Skeletal muscle cell (primary cell): ENCODE measurements at regions not wholly inside any gene's neighbourhood (a gene's known extent, or its start where the extent isn't known, plus 50 kb on each side); places are given as distances from the start of the nearest gene placed in this dataset.

ENCODE experiments used
- DNase-seq: peaks from one replicate; pipeline ENCODE4 v3.0.0-alpha.2; 2010; ENCODE audit warnings: low read depth
- H3K4me3 ChIP-seq: 2 replicates; pipeline ENCODE4 v1.5.1; 2011; ENCODE audit warnings: low read depth, mild to moderate bottlenecking, control low read depth, low read length, moderate library complexity

DNA sequence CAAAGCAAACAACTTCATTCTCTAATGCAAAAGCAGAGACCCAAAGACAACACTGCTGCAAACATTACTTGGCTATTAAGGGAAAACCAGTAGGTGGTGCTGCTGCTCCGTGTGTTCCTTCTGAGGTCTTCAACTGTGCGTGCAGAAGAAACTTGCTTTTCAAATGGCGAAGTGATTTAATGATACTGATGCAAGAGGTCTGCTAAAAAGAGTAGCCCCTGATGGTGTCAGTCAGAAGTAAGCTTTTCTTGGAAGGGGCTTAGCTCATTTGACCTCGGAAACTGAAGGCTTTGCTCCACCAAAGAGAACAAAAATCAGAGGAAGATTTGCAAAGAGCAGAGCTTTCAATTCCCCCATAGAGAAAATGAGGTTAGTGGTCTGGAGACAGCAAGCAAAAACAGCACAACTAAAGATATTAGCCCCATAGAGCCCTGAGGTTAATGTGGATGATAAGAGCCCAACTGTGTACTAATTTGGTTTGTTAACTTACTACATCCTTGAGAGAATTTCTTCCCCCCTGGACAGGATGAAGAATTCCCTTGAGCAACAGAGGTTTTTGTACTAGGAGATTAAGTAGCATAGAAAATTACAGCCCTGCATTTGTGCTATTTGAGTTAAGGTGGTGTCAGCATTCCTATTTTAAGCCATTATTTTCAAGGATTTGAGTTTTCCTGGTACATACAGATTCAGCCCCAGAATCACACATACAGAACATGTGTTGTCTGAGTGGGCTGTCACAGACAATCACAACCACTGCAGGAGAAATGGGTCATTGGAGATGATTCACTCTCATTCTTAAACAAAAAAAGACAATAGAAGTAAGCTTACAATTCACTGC, 153.2 kb upstream of the C9orf72 start:
- peak; percentile 28 for DNase-seq
- no peak overlapping the region for H3K4me3 ChIP-seq

DNA sequence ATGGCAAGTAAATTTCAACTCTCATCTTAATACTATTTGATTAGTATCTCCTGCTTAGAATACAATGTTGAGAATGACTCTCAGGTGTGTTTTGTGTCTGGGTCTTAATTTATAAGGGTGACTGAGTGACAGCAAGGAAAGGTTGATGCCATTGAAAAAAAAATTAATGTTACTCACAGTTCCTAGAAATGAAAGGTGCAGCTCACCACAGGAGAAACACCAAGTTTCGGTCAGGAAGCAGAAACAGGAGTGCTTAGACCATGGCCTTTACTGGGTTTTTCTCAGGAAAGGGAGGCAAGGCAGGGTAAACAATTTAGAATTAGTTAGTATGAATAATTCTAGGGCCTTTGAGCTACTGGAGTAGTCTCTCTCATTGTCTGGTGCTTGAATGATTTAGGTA, 159.2 kb upstream of the C9orf72 start:
- no peak for DNase-seq
- H3K4me3 ChIP-seq = no peak overlapping the region

DNA sequence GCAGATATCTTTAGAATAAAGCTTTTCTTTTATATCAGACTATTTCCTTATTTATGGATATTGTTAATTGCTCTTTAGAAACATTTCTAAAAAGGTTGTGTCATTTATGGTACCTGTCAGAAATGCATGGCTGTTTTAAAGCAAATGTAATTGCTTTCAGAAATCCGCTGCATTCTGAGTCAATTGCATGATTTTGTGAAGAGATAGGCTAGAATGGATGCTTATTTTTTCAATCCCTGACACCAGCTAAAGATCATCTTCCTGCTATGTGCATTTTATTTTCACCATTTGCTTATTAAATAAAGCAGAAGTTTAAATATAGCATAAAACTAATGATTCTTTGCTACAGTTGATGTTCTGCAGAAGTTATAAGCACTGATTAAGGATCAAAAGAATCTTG, 170.2 kb upstream of the C9orf72 start:
- DNase-seq = no peak
- no peak overlapping the region for H3K4me3 ChIP-seq

GRCh38 chr9:27747450-27747849, 174.2 kb upstream of the C9orf72 start:
- H3K4me3 ChIP-seq = no peak overlapping the region
- DNase-seq = no peak

- no peak for DNase-seq
- H3K4me3 ChIP-seq = no peak overlapping the region
Measured at GRCh38 chr9:27749838-27750237, 176.6 kb upstream of the C9orf72 start.

GRCh38 chr9:27750566-27750965, 177.3 kb upstream of the C9orf72 start:
- H3K4me3 ChIP-seq = no peak overlapping the region

DNA sequence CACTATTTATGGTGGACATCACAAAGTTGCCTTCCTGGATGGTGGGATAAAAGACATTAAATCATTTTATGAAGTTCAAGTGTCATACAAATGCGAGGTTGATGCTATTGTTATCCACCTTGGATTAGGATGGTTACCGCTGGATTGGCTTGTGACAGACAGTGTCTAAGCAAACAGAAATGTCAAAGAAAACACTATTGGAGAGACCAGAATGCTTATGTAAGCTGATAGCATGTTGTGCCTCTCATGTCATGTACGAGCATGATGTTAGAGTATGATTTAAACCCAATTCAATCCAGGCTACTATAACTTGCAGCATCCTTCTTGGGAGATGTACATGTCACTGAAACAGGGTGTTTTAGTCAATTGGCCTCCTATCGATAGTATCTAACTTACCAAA, 178.8 kb upstream of the C9orf72 start:
- DNase-seq = no peak
- no peak overlapping the region for H3K4me3 ChIP-seq

More at GRCh38 chr9:27750566-27750965, 177.3 kb upstream of the C9orf72 start:
- DNase-seq = no peak

DNA sequence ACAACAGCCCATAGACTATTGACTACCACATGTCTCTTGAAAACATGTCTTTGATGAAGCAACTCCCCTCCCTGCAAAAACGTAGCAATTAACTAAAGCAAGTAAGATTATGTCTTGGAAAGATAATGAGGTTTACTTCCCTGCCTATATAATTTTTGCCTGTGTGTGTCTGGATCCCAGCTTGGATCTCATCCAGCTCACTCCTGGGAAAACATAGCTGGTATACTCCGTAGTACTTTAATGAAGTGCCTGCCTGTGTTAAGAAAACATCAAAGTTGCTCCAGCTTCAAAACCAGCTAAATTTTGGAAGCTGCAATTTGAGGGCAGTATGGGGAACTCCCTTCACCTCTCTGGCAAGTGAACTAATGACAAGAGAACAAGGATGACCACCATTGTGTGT, 182.6 kb upstream of the C9orf72 start:
- H3K4me3 ChIP-seq = no peak overlapping the region
- DNase-seq = no peak

DNA sequence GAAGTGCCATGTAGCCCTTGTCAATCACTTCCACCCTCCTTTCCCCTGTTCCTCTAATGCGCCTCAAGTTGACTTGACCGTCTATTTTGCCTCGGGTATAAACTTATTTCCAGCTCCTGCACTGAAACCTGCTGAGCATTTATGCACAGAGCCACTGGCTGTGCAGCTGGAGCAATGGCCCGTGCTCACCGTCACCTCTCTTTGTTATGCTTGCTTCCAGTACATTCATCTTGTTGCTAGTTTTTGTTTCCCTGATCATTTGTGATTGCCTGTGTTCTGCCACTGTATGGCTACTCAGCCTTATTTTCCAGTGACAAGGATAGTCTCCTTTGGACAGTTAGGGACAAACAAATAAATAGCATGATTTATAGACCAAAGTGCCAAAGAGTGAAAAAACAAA, 183.1 kb upstream of the C9orf72 start:
- no peak for DNase-seq
- no peak overlapping the region for H3K4me3 ChIP-seq

GRCh38 chr9:27763831-27764230, 190.6 kb upstream of the C9orf72 start:
- DNase-seq = no peak
- H3K4me3 ChIP-seq = no peak overlapping the region

DNA sequence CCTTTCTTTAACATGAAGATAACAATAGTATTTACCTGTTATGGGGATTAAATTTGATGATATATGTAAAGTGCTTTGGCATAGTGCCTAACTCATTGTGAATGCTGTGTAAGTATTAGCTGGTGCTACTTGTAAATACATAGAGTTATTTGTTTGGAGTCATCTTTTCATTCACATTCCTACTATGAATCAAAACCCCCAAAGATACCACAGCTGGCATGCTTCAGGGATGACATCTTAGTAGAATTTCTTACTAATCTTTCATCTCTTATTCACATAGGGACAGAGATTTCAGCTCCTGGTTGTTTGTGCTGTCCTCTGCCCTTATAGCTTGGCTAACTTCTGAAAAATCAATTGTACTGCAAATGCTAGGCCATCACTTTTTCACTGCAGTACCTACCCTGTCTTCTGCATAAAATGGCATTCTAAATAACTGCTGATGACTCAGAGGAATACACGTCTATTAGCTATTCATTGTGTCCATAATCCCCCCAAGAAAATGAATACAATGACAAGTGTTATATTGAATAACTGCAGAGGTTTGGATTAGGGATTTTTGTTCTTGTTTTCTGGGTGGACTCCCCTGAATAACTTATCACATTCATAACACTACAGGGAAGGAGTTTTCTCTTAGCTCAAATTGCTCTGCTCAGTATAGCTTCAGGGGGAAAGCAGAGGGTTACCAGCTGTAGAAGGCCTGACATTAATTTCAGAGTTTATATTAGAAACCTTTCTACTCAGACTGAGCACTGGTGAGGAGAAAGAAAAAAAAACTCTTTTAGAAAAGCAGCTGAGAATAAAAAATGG, 192.2 kb upstream of the C9orf72 start:
- no peak overlapping the region for H3K4me3 ChIP-seq
- DNase-seq = no peak

DNA sequence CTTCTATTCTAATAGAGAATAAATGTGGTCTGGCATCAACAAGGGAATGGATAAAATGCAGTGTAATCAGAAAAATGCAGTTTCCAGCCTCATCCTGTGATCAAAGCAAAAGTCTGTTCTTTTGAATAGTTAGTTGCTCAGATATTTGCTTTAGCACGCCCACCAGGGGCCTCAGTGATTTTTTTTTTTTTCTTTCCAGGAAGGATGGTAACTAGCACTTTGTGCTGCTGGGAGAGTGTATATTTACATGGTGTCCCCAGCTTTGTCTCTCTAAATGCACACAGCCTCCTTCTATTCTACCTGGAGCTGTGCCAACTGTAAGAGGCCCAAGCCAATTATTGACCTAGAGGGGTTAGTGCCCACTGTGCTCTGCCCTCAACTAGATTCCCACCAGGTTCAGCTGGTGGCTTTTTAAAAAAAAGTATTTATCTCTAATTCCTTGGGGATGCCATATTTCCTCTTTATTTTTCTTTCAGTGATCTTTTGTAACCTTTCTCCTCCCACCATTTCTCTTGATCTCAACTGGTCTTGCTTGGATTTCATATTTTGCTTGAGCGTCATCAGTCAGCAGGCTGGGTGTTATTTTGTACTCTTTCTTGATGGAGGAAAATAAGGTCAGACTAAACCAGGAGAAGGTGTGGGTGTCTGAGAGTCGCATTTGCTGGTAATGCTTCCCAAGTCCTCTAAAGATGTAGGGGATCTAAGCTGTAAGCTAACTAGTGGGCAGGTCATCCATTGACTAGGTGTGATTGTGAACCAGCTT, 193.0 kb upstream of the C9orf72 start:
- no peak overlapping the region for H3K4me3 ChIP-seq
- no peak for DNase-seq

DNA sequence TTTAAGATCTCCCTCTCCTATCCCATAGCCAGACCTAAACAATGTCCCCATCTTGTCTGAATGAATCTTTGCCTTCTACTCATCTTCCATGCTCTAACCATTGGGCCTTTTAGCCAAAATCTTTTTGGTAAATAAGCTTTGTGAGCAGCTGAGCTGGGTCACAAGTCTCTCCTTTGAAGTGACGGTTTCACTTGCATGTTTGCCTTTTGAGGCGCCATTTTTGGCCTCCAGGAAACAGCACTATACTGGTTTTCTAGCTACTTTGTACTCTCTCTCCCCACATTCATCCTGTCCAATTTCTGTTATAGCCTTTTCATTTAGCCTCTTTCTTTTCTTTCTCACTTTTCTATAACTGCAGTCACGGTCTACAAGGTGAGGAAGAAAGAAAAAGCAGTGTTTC, 195.5 kb upstream of the C9orf72 start:
- H3K4me3 ChIP-seq = no peak overlapping the region
- no peak for DNase-seq

- DNase-seq = no peak
- no peak overlapping the region for H3K4me3 ChIP-seq
Measured at GRCh38 chr9:27770541-27770940, 197.3 kb upstream of the C9orf72 start.

GRCh38 chr9:27771803-27772545, 198.7 kb upstream of the C9orf72 start:
- DNase-seq = peak; percentile 22

GRCh38 chr9:27784847-27785713, 211.8 kb upstream of the C9orf72 start:
- no peak overlapping the region for H3K4me3 ChIP-seq
- DNase-seq = no peak

More at GRCh38 chr9:27771803-27772545, 198.7 kb upstream of the C9orf72 start:
- H3K4me3 ChIP-seq = no peak overlapping the region

DNA sequence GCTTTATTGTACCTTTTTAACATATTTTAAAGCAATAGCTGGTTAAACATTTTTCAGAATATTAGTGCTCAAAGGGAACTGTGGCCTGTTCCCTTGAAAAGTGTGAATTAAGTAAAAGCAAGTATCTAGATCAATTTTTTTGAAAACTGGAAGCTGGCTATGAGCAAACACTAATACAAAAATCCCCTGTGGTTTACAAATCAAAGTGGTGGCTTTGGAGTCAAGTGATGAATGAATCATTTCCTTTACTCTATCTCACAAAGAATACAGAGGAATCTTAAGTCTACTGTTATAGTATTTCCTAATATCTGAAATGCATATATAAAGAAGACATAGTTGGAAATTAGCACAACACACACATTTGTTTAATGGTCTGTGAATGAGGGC, 212.4 kb upstream of the C9orf72 start:
- no peak overlapping the region for H3K4me3 ChIP-seq
- no peak for DNase-seq

DNA sequence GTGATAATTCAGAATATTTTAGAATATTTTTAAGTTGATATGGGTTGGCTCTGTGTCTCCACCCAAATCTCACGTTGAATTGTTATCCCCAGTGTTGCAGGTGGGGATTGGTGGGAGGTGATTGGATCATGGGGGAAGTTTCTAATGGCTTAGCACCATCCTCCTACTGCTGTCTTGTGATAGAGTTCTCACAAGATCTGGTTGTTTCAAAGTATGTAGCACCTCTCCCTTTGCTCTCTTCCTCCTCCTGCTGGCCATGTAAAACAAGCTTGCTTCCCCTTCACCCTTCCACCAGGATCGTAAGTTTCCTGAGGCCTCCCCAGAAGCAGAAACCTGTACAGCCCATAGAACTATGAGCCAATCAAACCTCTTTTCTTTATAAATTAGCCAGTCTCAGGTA, 214.6 kb upstream of the C9orf72 start:
- DNase-seq = no peak
- no peak overlapping the region for H3K4me3 ChIP-seq
